ENCODE measurements at regions not wholly inside any gene's neighbourhood (a gene's known extent, or its start where the extent isn't known, plus 50 kb on each side); places are given as distances from the start of the nearest gene placed in this dataset.

DNA sequence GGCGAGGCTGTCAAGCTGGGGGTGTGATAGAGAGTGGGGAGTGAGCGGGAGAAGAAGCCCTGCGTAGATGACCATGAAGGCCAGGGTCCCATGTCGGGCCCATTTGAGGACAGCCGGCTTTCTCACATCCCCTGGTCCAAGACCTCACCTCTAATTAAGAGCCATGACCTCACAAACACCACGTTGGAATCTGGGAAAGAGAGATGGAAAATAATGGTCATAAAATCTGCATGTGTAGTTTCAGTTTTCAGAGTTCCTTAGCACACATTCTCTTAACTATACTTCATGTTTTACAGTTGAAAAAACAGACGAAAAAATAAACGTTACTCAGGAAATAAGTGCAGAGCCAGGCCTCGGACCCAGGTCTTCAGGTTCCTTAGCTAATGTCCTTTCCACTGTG is 244.8 kb upstream of the SIX2 start:
- no peak overlapping the region for H3K27ac ChIP-seq (replicated peaks in 1 of 4)
- H3K4me3 ChIP-seq = no peak overlapping the region
- no peaks in the 10 kb centered on the region for H3K27me3 ChIP-seq
- H3K4me1 ChIP-seq = peaks cover 0 to 27% (median 24%) of the 10 kb centered on the region in 4 donors
- intact Hi-C loops (cut with DNase I) = no loop called here
- WGBS = 87% methylated on average over 9 of the region's 9 CpGs
- no peak for TF ChIP-seq POLR2AphosphoS5 (IDR thresholded peaks at IDR 0.05)
- TF ChIP-seq EP300 (IDR thresholded peaks at IDR 0.05) = no peak
- TF ChIP-seq, protein P1, sequence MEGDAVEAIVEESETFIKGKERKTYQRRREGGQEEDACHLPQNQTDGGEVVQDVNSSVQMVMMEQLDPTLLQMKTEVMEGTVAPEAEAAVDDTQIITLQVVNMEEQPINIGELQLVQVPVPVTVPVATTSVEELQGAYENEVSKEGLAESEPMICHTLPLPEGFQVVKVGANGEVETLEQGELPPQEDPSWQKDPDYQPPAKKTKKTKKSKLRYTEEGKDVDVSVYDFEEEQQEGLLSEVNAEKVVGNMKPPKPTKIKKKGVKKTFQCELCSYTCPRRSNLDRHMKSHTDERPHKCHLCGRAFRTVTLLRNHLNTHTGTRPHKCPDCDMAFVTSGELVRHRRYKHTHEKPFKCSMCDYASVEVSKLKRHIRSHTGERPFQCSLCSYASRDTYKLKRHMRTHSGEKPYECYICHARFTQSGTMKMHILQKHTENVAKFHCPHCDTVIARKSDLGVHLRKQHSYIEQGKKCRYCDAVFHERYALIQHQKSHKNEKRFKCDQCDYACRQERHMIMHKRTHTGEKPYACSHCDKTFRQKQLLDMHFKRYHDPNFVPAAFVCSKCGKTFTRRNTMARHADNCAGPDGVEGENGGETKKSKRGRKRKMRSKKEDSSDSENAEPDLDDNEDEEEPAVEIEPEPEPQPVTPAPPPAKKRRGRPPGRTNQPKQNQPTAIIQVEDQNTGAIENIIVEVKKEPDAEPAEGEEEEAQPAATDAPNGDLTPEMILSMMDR (IDR thresholded peaks at IDR 0.05) = no peak
- no peak for TF ChIP-seq POLR2A (IDR thresholded peaks at IDR 0.05; ENCODE audit: low read depth)
- no peak for DNase-seq (ENCODE audit: extremely low spot score)
- no peaks in the 10 kb centered on the region for H3K36me3 ChIP-seq
- H3K9me3 ChIP-seq = no peaks in the 10 kb centered on the region

DNA sequence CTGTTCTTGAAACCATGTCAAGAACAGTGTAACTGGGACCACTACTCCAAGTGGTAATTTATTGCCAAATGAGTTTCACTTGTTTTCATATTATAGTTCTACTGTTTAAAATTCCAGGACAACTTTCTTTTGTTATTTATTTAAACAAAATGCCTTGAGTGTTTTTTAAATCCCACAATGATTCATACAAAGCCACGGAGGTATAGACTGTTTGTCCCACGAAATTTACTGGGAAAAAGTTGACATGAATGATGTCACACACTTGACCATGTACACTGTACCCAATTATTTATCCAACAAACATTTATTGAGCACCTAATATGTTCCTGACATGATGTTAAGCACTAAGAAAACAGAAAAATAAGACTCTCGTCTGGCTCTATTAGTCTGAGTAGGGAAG is 243.9 kb upstream of the SIX2 start:
- H3K36me3 ChIP-seq = no peaks in the 10 kb centered on the region
- H3K27ac ChIP-seq (replicated peaks in 1 of 4) = no peak overlapping the region
- DNase-seq (ENCODE audit: extremely low spot score) = no peak
- H3K4me3 ChIP-seq = no peak overlapping the region
- H3K27me3 ChIP-seq = no peaks in the 10 kb centered on the region
- H3K4me1 ChIP-seq = peaks cover 0 to 19% (median 18%) of the 10 kb centered on the region in 4 donors
- H3K9me3 ChIP-seq = no peaks in the 10 kb centered on the region
- intact Hi-C loops (cut with DNase I) = no loop called here
- no peak for TF ChIP-seq POLR2A (IDR thresholded peaks at IDR 0.05; ENCODE audit: low read depth)
- TF ChIP-seq, protein P1 (IDR thresholded peaks at IDR 0.05) = no peak
- TF ChIP-seq EP300 (IDR thresholded peaks at IDR 0.05) = no peak
- no peak for TF ChIP-seq POLR2AphosphoS5 (IDR thresholded peaks at IDR 0.05)
- WGBS = 78% methylated on average over 3 of the region's 3 CpGs

DNA sequence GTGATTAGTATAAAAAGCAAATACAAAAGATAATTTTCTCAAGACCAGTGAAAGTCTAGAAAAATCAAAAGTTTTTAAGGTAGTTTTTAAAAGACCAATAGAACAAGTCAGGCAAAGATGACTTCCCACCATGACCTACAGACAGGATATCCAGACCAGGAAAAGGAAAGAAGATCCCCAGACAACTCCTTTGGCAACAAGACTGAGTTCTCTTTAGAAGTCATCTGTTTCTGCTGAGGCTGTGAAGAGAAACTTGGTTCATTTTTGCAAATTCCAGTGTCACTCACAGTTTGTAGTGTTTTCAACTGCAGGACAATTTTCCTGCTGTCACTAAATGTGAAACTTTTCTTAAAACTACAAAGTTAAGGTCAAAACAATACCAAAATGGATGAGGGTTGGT is 240.9 kb upstream of the SIX2 start:
- intact Hi-C loops (cut with DNase I) = no loop called here
- no peak for DNase-seq (ENCODE audit: extremely low spot score)
- Histone ChIP-seq H3K27ac (replicated peaks in 1 of 4) (no peak overlapping the region), H3K4me3 (no peak overlapping the region), H3K36me3 (no peaks in the 10 kb centered on the region), H3K27me3 (no peaks in the 10 kb centered on the region), H3K4me1 (no peaks in the 10 kb centered on the region), H3K9me3 (no peaks in the 10 kb centered on the region)
- TF ChIP-seq EP300 (IDR thresholded peaks at IDR 0.05) = no peak
- no peak for TF ChIP-seq POLR2AphosphoS5 (IDR thresholded peaks at IDR 0.05)
- TF ChIP-seq POLR2A (IDR thresholded peaks at IDR 0.05; ENCODE audit: low read depth) = no peak
- TF ChIP-seq, protein P1 (IDR thresholded peaks at IDR 0.05) = no peak

DNA sequence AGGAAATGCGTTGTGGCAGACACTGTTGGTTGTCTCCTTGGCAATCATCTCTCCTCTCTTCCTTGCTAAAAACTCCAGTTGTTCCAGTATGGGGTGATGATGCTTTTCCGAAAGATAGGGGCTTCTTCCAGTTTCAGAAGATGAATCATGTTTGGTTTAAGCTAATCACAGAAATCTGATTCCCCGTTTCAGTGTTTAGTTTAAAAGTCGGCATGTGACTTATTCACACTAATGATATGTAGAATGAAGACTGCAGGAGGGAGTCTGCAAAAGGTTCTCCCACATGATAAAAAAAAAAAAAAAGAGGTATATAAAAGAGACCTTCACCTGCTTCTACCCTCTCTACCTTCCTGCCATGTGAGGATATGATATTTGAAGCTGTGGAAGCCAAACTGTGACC is 239.0 kb upstream of the SIX2 start:
- Histone ChIP-seq H3K9me3 (no peaks in the 10 kb centered on the region), H3K4me1 (no peaks in the 10 kb centered on the region), H3K27ac (replicated peaks in 1 of 4) (no peak overlapping the region), H3K4me3 (no peak overlapping the region), H3K27me3 (no peaks in the 10 kb centered on the region), H3K36me3 (no peaks in the 10 kb centered on the region)
- WGBS = 77% methylated on average over 4 of the region's 4 CpGs
- TF ChIP-seq POLR2A (IDR thresholded peaks at IDR 0.05; ENCODE audit: low read depth) (no peak), POLR2AphosphoS5 (IDR thresholded peaks at IDR 0.05) (no peak), EP300 (IDR thresholded peaks at IDR 0.05) (no peak)
- TF ChIP-seq, protein P1 (IDR thresholded peaks at IDR 0.05) = no peak
- no peak for DNase-seq (ENCODE audit: extremely low spot score)
- intact Hi-C loops (cut with DNase I) = no loop called here

DNA sequence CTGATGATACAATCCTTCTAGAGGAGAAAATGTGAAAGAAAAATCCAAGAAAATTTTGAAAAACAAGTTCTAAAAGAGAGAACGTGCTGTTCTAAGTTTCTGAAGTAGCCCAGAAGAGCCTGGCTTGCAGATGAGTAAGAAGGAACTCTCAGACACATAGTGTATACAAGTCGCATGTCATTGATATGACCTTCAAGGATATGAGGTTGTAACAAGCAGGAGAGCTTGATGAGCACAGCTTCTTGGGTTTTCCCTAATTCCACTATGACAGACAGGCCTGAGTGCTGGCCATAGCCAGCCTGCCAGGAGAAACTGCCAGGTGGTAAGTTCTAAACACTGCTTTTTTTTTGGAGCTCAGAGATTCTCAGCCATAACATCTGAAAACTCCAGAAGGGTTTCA is 235.7 kb upstream of the SIX2 start:
- no peaks in the 10 kb centered on the region for H3K36me3 ChIP-seq
- no peak overlapping the region for H3K27ac ChIP-seq (replicated peaks in 1 of 4)
- WGBS = 60% methylated on average over 2 of the region's 2 CpGs
- no peaks in the 10 kb centered on the region for H3K9me3 ChIP-seq
- H3K4me3 ChIP-seq = no peak overlapping the region
- no peak for DNase-seq (ENCODE audit: extremely low spot score)
- intact Hi-C loops (cut with DNase I) = no loop called here
- TF ChIP-seq POLR2A (IDR thresholded peaks at IDR 0.05; ENCODE audit: low read depth) = no peak
- TF ChIP-seq, protein P1 (IDR thresholded peaks at IDR 0.05) = no peak
- TF ChIP-seq POLR2AphosphoS5 (IDR thresholded peaks at IDR 0.05) = no peak
- no peak for TF ChIP-seq EP300 (IDR thresholded peaks at IDR 0.05)
- H3K27me3 ChIP-seq = no peaks in the 10 kb centered on the region
- peaks cover 13 to 23% (median 21%) of the 10 kb centered on the region in 4 donors for H3K4me1 ChIP-seq

Measured in esophagus muscularis mucosa (tissue), 4 donors.